HG03039 (cell line): ENCODE measurements at regions not wholly inside any gene's neighbourhood (a gene's known extent, or its start where the extent isn't known, plus 50 kb on each side); places are given as distances from the start of the nearest gene placed in this dataset.
"Not testable (repeated sequence)": the region's sequence is repeated elsewhere in the genome, so short reads cannot be mapped to it uniquely, and the experiment has no call there.

Experiments
- ATAC-seq: cut with Tn5 transposase; IDR thresholded peaks from one replicate; pipeline ENCODE4 v1.9.1; 2021; ENCODE audit warnings: mild to moderate bottlenecking, moderate library complexity; ENCODE audit not compliant: unreplicated experiment

- not testable (repeated sequence) for ATAC-seq
These were observed 196.2 kb downstream of the OTOP1 start for GRCh38 chr4:4030509-4030908.

- not testable (repeated sequence) for ATAC-seq
These were observed 195.1 kb downstream of the OTOP1 start for GRCh38 chr4:4031446-4032135.

GRCh38 chr4:4032364-4032763 is 194.4 kb downstream of the OTOP1 start:
- not testable (repeated sequence) for ATAC-seq

GRCh38 chr4:4032801-4033605 is 193.7 kb downstream of the OTOP1 start:
- ATAC-seq, result not testable (repeated sequence)

- ATAC-seq, result not testable (repeated sequence)
These were observed 189.2 kb downstream of the OTOP1 start for GRCh38 chr4:4037399-4038138.

- ATAC-seq, result not testable (repeated sequence)
These were observed 180.9 kb downstream of the OTOP1 start for GRCh38 chr4:4045823-4046222.

- ATAC-seq, result not testable (repeated sequence)
These were observed 180.0 kb downstream of the OTOP1 start for GRCh38 chr4:4046686-4047085.

- ATAC-seq, result not testable (repeated sequence)
These were observed 179.5 kb downstream of the OTOP1 start for GRCh38 chr4:4047202-4047601.

- not testable (repeated sequence) for ATAC-seq
These were observed 178.5 kb downstream of the OTOP1 start for GRCh38 chr4:4048227-4048626.

GRCh38 chr4:4050781-4051180 is 175.9 kb downstream of the OTOP1 start:
- ATAC-seq, result not testable (repeated sequence)

GRCh38 chr4:4052933-4053332 is 173.8 kb downstream of the OTOP1 start:
- not testable (repeated sequence) for ATAC-seq

- ATAC-seq, result not testable (repeated sequence)
These were observed 169.5 kb downstream of the OTOP1 start for GRCh38 chr4:4057226-4057625.

GRCh38 chr4:4084171-4084570 is 142.6 kb downstream of the OTOP1 start:
- not testable (repeated sequence) for ATAC-seq

- ATAC-seq, result not testable (repeated sequence)
These were observed 136.9 kb downstream of the OTOP1 start for GRCh38 chr4:4089716-4090419.

GRCh38 chr4:4090720-4091119 is 136.0 kb downstream of the OTOP1 start:
- ATAC-seq, result not testable (repeated sequence)

GRCh38 chr4:4092159-4092558 is 134.6 kb downstream of the OTOP1 start:
- ATAC-seq, result not testable (repeated sequence)

GRCh38 chr4:4099610-4100009 is 127.1 kb downstream of the OTOP1 start:
- not testable (repeated sequence) for ATAC-seq

- not testable (repeated sequence) for ATAC-seq
These were observed 119.8 kb downstream of the OTOP1 start for GRCh38 chr4:4106923-4107322.

GRCh38 chr4:4107411-4108107 is 119.2 kb downstream of the OTOP1 start:
- not testable (repeated sequence) for ATAC-seq

- not testable (repeated sequence) for ATAC-seq
These were observed 111.3 kb downstream of the OTOP1 start for GRCh38 chr4:4115381-4115780.
